RWPE1 (cell line): ENCODE measurements at regions not wholly inside any gene's neighbourhood (a gene's known extent, or its start where the extent isn't known, plus 50 kb on each side); places are given as distances from the start of the nearest gene placed in this dataset.

Experiments
- CTCF ChIA-PET: fragments of 350-600 bp; sonication (Branson Sonifier 250); formaldehyde crosslinking; extraction: SDS; loops from one replicate; lab custom pipeline; 2021; lab: Yijun Ruan, JAX
- POLR2A ChIA-PET: fragments of 400-600 bp; formaldehyde crosslinking; extraction: SDS; loops from one replicate; lab custom pipeline; 2020; ENCODE audit warnings: antibody characterized with exemption; ENCODE audit not compliant: low non-redundant PET; lab: Yijun Ruan, JAX
- DNase-seq: peaks from one replicate; pipeline ENCODE4 v3.0.0; 2012; ENCODE audit warnings: low spot score
- H3K27ac ChIP-seq: fragments of 450-650 bp; 2 replicates; pipeline ENCODE4 v1.5.1; 2017
- TF ChIP-seq, protein P1 (sequence below): fragments of 450-650 bp; conservative IDR thresholded peaks from 2 replicates; pipeline ENCODE4 v1.5.1; 2017; ENCODE audit warnings: low read depth, mild to moderate bottlenecking

DNA sequence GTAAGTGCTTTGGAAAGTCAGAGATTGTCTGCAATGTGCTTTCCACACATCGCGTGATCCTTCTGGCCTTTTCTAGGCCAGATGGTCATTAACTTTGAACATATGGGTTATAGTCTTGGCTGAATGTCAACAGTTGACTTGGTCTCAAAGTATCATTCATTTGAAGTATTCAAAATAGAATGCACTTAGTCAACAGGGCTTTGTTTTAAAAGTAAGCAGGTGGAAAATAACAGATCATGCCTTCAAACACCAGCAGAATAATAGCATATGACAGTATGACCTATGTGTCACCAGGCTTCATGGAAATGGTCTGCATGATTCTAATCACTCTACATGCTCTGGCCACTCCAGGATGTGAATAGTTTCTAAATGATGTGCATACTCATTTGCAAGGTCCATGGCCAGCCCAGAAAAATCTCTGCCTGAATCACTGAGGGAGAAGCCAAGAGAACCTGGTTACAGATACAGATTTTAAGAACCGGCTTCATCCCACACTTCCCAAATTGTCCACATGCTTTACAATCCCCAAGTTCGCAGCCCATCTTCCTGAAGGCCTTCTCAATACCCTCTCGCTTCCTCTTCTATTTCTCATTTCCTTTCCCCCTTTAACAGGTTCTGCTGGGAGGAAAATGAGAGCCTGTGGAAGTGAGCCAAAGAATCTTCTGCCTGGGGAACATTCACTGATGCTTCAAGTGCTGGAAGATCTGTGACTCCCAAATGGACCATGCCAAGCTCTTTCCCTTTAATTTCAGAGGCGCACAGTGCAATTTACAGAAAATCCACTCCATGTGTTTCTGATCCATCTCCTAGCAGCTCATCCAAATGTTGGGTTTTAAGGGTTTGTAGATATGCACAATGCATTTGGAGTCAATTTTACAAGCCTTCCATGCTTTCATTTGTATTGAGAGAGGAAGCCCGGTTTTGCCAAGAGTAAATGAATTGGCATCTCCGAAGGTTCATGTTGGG lies 122.8 kb upstream of the GDF10 start:
- CTCF ChIA-PET, result no interaction called here
- no peak overlapping the region for H3K27ac ChIP-seq
- POLR2A ChIA-PET, result no interaction called here
- DNase-seq, result no peak
- TF ChIP-seq, protein P1, sequence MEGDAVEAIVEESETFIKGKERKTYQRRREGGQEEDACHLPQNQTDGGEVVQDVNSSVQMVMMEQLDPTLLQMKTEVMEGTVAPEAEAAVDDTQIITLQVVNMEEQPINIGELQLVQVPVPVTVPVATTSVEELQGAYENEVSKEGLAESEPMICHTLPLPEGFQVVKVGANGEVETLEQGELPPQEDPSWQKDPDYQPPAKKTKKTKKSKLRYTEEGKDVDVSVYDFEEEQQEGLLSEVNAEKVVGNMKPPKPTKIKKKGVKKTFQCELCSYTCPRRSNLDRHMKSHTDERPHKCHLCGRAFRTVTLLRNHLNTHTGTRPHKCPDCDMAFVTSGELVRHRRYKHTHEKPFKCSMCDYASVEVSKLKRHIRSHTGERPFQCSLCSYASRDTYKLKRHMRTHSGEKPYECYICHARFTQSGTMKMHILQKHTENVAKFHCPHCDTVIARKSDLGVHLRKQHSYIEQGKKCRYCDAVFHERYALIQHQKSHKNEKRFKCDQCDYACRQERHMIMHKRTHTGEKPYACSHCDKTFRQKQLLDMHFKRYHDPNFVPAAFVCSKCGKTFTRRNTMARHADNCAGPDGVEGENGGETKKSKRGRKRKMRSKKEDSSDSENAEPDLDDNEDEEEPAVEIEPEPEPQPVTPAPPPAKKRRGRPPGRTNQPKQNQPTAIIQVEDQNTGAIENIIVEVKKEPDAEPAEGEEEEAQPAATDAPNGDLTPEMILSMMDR, result no peak

DNA sequence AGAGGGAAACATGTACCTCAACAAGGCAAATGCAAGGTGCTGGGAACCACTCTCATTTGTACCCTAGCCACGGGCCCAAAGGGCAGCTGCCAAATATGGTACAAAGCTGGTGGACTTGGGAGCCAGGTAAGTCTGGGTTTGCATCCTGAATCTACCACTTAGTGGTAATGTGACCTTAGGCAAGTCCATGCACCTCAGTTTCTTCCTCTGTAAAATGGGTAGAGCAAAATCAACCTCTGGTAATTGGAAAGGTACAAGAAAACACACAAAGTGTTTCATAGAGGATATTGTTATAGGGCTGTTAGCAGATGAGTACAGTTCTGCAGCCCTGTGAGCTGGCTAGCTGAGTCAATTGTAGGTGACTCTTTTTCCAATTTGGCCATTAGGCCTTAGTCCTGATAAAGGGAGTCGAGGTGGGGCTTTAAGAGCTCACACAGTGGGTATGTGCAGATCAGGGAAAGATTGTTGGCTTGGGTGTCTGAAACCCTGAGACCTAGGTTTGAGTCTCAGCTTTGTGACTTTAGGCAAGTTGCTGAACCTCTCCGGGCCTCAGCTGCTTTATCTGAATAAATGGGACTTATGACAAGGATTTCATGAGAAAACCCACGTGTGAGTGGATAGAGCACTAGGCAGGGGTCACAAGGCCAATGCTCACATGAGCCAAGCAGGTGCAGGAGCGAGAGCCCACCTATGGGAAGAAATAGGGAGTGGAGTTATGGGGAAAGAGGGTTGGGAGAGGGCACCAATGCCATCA lies 121.3 kb upstream of the GDF10 start:
- no peak overlapping the region for H3K27ac ChIP-seq
- CTCF ChIA-PET, result no interaction called here
- POLR2A ChIA-PET, result no interaction called here
- no peak for DNase-seq
- TF ChIP-seq, protein P1, result no peak

DNA sequence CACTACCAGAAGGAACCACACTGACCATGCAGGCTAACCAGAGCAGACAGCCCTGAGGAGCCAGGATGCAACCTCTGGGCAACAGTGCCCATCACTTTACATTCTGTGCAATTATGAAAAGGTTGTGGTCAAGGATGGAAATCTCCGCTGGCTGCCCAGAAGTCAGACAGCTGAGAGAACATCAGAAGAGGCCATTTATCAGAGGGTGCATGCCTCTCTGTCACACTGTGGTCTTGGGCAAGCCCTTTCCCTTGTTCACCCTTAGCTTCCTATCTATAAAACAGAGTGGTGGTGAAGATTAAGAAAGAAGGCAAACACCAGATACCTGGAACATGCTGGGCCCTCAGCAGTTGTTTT lies 120.7 kb upstream of the GDF10 start:
- TF ChIP-seq, protein P1, result no peak
- no peak overlapping the region for H3K27ac ChIP-seq
- DNase-seq, result no peak
- ChIA-PET POLR2A (no interaction called here), CTCF (no interaction called here)

DNA sequence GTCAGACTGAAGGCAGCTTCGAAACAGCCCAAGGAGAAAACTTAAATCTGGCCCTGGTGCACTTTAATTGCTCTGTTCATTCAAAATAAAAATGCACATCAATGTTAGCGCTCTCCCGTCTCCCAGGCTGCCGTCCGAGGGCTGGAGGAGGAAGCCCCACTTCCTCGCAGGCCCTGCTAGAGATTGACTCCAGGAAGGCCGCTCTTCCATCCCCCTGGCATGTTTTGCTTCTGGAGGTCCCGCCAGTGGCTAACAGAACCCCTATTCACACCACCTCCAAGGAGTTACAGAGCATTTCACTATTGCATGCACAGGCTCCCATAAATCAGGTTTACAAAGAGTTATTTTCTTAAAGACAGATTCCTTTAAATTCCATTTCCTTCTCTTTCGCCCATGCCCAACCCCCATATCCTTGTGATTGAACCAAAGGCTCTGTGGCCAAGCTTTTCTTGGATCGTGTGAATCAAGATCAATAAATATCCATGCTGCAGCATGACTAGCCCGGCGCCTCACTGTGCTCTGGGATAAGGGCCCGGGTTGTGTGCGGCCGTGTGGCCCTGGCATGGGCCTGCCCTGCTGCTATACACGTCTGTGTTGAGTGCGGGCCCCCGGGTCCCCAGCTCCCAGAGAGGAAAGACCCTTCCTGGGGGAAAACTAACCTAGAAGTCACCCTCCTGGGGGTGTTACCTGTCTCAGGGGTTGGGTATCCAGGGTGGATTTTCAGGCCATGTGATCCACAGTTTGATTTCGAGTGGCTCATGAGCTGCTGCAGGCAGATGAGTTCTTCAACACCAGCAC lies 118.7 kb upstream of the GDF10 start:
- ChIA-PET POLR2A (no interaction called here), CTCF (no interaction called here)
- DNase-seq, result no peak

DNA sequence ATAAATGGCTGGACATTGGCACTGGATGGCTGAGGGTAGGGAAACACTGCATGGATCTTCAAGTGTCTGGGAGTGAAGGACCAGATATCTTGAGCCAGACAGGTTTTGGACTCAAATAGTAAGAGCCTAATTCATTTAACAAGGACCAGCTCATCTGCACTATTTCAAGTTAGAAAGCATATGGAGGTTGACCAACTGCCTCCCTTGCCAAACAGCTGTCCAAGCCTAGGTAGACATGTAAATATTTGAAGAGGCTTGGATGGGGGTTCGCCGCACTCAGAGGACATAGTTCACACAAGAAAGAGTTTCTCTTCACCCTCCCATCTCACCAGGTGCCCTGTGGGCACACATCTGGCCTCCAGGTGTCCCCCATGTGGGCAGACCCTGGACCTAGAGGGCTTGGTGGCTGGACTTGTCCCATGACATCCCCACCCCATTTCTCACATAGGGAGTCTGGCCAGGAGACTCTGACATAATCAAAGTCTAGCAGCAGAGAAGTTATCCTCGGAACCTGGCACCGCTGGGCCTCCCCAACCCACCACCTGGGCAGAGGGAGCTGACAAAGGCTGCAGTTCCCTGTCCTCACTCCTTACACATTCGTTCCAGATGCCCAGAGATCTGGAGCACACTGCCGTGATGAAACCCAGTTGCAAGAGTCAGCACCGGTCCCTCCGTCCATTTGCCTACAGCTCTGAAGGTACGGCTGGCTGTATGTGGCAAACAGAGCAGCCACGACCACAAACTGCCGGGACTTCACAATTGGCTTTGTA lies 116.9 kb upstream of the GDF10 start:
- TF ChIP-seq, protein P1, result no peak
- no peak for DNase-seq
- ChIA-PET CTCF (no interaction called here), POLR2A (no interaction called here)
- H3K27ac ChIP-seq, result peak overlapping the region; percentile 57

More for the DNA sequence above, 118.7 kb upstream of the GDF10 start:
- no peak overlapping the region for H3K27ac ChIP-seq
- TF ChIP-seq, protein P1, result no peak
